ENCODE measurements at regions not wholly inside any gene's neighbourhood (a gene's known extent, or its start where the extent isn't known, plus 50 kb on each side); places are given as distances from the start of the nearest gene placed in this dataset.

DNA sequence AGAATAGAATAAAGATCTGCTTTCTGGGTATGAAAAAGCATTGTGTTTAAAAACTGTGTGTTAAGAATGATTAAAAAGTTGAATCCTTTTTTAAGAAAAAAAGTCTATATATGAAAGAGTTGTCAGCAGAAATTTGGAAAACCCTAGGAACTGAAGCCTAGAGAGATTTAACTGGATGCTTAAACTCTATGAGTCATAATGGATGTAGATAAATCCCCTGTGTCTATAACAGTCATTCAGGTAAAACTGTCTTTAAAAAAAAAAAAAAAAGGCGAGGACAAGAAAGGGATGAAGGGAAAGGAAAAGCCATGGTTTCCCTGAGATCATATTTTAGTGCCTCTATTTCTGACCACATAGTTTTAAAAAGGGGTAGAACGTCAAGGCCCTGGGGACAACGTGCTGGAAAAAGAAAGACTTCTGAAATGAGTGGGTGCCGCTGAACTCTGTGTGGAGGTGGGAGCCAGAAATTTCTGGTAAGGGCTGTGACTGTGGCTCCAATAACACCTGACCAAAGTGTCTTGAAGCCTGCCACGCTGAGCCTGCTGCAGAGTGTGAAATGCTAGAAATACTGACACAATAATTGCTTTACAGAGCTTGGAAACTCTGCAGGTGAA is 302.6 kb upstream of the ARID1B start:
- intact Hi-C loops (cut with micrococcal nuclease): no loop called here
- DNase-seq (ENCODE audit: low read depth, low spot score): no peak
- Histone ChIP-seq H3K9me3 (ENCODE audit: control insufficient read depth in 1 of 2, insufficient read depth in 1 of 2, low read depth in 1 of 2, low read length in 2 of 2) (no peaks in the 10 kb centered on the region), H3K27ac (ENCODE audit: low read depth, low read length) (no peak overlapping the region), H3K4me2 (ENCODE audit: low read length) (no peak overlapping the region), H3K79me2 (ENCODE audit: insufficient read depth, low read length) (no peaks in the 10 kb centered on the region), H3K9ac (ENCODE audit: low read length) (no peak overlapping the region), H2AFZ (ENCODE audit: low read depth, low read length, poor library complexity, severe bottlenecking) (no peak overlapping the region), H3K4me3 (replicated peaks in 1 of 2; ENCODE audit: low read depth in 1 of 2, low read length in 2 of 2) (no peak overlapping the region), H3K9me2 (ENCODE audit: insufficient read depth) (no peaks in the 10 kb centered on the region), H4K20me1 (ENCODE audit: insufficient read depth) (no peaks in the 10 kb centered on the region), H3K27me3 (ENCODE audit: insufficient read depth, low read length) (no peaks in the 10 kb centered on the region), H3K4me1 (ENCODE audit: control insufficient read depth in 1 of 2, insufficient read depth in 2 of 2, low read length in 2 of 2) (peaks cover 0 to 4% of the 10 kb centered on the region in 2 experiments; a peak in 1 of 4 replicates), H3K36me3 (ENCODE audit: control insufficient read depth in 1 of 2, insufficient read depth in 2 of 2, low read length in 2 of 2) (no peaks in the 10 kb centered on the region)
- ChIA-PET CTCF (no interaction called here), POLR2A (no interaction called here), RAD21 (ENCODE audit: low non-redundant PET in 1 of 2, low total read pairs in 2 of 2, uncharacterized antibody in 2 of 2, unreplicated experiment in 2 of 2) (no interaction called here)
- no TSS peak for BruUV-seq (replicated peaks)
- ATAC-seq: no peak
- TF ChIP-seq MAX (IDR thresholded peaks at IDR 0.05) (no peak), EZH2 (IDR thresholded peaks at IDR 0.05) (no peak), EGR1 (IDR thresholded peaks at IDR 0.05; ENCODE audit: low read depth) (no peak), ATF3 (IDR thresholded peaks at IDR 0.05) (no peak), CBX3 (IDR thresholded peaks at IDR 0.05; ENCODE audit: low read depth) (no peak), ELF1 (IDR thresholded peaks at IDR 0.05; ENCODE audit: borderline replicate concordance, low read depth) (no peak), FOSL1 (IDR thresholded peaks at IDR 0.05; ENCODE audit: low read depth) (no peak), RAD21 (IDR thresholded peaks at IDR 0.05; ENCODE audit: low read depth) (no peak)

DNA sequence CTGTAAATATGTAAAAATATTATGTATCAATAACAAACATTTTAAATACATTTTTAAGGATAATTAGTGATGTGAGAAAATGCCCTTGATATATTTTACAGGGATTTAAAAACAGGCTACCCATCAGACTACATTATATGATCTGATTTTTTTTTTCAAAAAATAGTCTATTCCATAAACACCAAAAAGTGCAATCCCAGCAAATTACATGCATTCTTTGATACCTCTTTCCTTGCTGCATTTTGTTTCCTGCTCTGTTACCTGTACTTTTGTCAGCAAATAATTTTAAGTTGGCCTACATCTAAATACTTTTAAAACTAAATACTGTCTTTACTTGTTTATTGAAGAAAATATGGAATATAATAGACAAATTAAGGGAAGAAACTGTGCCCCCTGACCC is 306.2 kb upstream of the ARID1B start:
- Histone ChIP-seq H3K79me2 (ENCODE audit: insufficient read depth, low read length) (no peaks in the 10 kb centered on the region), H4K20me1 (ENCODE audit: insufficient read depth) (no peaks in the 10 kb centered on the region), H3K4me2 (ENCODE audit: low read length) (no peak overlapping the region), H2AFZ (ENCODE audit: low read depth, low read length, poor library complexity, severe bottlenecking) (no peak overlapping the region), H3K9me3 (ENCODE audit: control insufficient read depth in 1 of 2, insufficient read depth in 1 of 2, low read depth in 1 of 2, low read length in 2 of 2) (no peaks in the 10 kb centered on the region), H3K27me3 (ENCODE audit: insufficient read depth, low read length) (no peaks in the 10 kb centered on the region), H3K4me3 (replicated peaks in 1 of 2; ENCODE audit: low read depth in 1 of 2, low read length in 2 of 2) (no peak overlapping the region), H3K27ac (ENCODE audit: low read depth, low read length) (no peak overlapping the region), H3K36me3 (ENCODE audit: control insufficient read depth in 1 of 2, insufficient read depth in 2 of 2, low read length in 2 of 2) (no peaks in the 10 kb centered on the region), H3K9ac (ENCODE audit: low read length) (no peak overlapping the region), H3K4me1 (ENCODE audit: control insufficient read depth in 1 of 2, insufficient read depth in 2 of 2, low read length in 2 of 2) (peaks cover 0 to 4% of the 10 kb centered on the region in 2 experiments; a peak in 1 of 4 replicates), H3K9me2 (ENCODE audit: insufficient read depth) (no peaks in the 10 kb centered on the region)
- intact Hi-C loops (cut with micrococcal nuclease): no loop called here
- no peak for ATAC-seq
- ChIA-PET POLR2A (no interaction called here), CTCF (no interaction called here), RAD21 (ENCODE audit: low non-redundant PET in 1 of 2, low total read pairs in 2 of 2, uncharacterized antibody in 2 of 2, unreplicated experiment in 2 of 2) (no interaction called here)
- DNase-seq (ENCODE audit: low read depth, low spot score): no peak
- TF ChIP-seq TCF7L2 (IDR thresholded peaks at IDR 0.05; ENCODE audit: borderline replicate concordance, extremely low read depth, insufficient read depth, insufficient read length) (no peak), ZFX (IDR thresholded peaks at IDR 0.05) (no peak), EGR1 (IDR thresholded peaks at IDR 0.05; ENCODE audit: low read depth) (no peak), CBX3 (IDR thresholded peaks at IDR 0.05; ENCODE audit: low read depth) (no peak)
- BruUV-seq (replicated peaks): no TSS peak
